ENCODE measurements at regions not wholly inside any gene's neighbourhood (a gene's known extent, or its start where the extent isn't known, plus 50 kb on each side); places are given as distances from the start of the nearest gene placed in this dataset.

GRCh38 chr18:79609841-79610281 is 69.7 kb upstream of the CTDP1 start:
- DNase-seq (ENCODE audit: low spot score) = no peak

DNA sequence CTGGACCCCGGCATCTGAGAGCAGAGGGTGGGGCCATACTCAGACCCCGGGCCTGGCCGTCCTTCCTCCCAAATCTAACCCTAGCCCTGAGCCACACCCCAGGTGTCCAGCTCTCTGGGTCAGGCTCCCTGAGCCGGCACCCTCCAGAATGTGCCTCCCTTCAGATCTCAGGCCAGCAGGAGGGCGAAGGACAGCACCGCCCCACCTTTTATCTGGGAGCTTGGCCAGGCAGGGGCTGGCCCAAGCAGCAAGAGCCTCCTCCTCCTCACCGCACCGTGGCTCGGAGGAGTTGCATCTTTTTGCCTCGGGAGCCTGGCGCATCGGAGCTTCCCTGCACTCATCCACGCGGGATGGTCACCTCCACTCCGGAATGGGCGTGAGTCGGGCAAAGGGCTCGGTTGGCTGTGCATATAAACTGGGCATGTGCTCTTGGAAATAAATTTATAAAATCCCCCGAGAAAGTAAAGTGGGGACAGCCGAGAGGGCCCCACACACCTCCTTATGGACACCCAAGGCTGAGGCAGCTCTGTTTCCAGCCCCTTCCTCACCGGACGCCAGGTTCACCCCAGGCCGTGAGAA is 69.1 kb upstream of the CTDP1 start:
- peak; percentile 12 for DNase-seq (ENCODE audit: low spot score)

- DNase-seq (ENCODE audit: low spot score) = peak; percentile 35
Observed at GRCh38 chr18:79611040-79611681, 68.4 kb upstream of the CTDP1 start.

DNA sequence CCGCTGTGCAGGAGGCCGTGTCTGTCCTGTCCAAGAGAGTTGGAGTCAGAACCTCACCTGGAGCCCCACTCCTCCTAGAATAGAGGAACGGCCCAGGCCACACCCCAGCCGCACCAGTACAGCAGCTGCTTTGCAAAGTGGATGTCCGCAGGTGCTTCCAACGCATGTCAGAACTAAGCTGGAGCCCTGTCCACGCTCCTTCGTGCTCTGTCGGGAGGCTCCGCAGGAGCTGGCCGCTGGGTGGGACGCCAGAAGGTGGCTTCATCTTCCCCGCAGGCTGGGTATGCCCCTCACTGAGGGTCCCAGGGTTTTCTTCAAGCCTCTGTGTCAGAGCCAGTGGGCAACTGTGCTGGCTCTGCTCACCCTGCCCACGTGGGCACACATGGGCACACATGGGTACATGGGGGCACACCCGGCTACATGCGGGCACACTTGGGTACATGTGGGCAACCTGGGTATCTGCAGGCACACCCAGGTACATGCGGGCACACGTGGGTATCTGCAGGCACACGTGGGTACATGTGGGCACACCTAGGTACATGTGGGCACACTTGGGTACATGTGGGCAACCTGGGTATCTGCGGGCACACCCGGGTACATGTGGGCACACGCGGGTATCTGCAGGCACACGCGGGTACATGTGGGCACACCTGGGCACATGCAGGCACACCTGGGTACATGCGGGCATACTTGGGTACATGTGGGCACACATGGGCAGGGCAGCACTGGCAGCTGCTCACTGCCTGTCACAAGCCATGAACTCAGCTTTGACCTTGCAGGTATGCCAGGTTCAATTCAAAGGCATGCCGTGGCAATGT is 67.1 kb upstream of the CTDP1 start:
- no peak for DNase-seq (ENCODE audit: low spot score)

DNA sequence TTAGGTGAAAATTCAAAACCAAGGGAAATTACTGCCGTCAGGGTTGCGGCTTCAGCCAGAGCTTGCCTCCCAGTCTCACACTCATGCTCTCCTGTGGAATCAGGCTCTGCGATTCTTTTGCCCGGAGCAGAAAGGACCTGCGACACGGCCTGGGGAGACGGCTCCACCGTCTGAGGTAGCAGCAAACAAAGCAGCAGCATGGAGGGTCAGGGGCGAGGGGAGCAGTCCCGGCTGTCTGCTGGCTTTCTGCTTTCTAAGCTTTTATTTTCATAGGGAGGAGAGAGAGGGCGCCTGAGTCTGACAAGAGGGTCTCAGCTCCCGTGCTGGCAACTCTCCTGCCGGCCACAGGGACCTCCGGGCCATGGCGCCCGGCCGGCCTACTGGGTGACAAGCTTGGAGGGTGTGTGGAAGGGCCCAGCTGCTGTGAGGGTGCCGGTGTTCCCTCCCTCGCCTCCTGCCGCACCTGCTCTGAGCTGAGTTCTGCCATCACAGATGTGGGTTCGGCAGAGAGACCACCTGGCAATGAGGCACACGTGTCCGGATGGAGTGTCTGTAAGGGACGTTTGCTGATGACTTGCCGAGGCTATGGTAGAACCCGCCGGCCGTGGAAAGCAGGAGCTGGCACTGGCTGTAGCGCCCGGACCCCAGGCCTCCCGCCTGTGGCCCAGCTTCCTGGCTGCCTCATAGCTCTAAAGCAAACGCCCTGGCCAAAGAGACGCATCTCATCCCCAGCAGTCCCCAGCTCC is 66.2 kb upstream of the CTDP1 start:
- no peak for DNase-seq (ENCODE audit: low spot score)

DNA sequence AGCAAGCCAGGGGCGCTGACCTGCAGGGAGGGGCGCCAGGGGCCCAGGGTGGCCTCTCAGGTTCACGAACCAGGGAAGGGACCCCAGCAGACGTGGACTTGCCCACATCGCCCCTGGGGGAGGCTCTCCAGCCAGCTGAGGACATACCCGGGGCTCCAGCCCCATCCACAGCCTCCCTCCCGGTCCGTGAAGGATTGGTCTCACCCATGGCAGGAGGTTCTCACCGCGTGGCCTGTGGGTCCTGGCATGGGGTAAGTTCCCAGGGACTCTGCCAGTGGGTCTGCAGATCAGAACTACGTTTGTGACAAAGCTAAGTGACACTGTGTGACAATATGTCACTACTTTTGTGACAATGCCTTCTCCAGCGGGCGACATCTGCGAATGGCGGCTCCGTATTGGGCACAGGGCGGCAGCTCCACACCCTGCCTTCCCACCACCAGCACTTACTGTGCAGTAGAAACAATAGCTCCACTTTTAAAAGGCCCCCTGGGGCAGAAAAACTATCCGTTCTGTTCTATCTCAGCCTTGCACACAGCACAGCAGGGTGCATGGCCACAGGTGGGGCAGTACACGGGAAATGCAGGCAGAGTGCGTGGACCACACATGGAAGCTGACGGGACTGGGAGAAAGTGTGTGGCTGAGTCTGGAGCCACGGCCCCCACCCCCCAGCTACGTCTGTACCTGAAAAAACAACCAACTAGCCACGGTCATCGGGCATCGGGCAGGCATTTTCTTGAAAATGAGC is 65.2 kb upstream of the CTDP1 start:
- no peak for DNase-seq (ENCODE audit: low spot score)

- DNase-seq (ENCODE audit: low spot score) = no peak
Observed at GRCh38 chr18:79615091-79615490, 64.5 kb upstream of the CTDP1 start.

GRCh38 chr18:79615586-79615985 is 64.0 kb upstream of the CTDP1 start:
- DNase-seq (ENCODE audit: low spot score) = no peak

- DNase-seq (ENCODE audit: low spot score) = no peak
Observed at GRCh38 chr18:79616651-79617510, 62.7 kb upstream of the CTDP1 start.

DNA sequence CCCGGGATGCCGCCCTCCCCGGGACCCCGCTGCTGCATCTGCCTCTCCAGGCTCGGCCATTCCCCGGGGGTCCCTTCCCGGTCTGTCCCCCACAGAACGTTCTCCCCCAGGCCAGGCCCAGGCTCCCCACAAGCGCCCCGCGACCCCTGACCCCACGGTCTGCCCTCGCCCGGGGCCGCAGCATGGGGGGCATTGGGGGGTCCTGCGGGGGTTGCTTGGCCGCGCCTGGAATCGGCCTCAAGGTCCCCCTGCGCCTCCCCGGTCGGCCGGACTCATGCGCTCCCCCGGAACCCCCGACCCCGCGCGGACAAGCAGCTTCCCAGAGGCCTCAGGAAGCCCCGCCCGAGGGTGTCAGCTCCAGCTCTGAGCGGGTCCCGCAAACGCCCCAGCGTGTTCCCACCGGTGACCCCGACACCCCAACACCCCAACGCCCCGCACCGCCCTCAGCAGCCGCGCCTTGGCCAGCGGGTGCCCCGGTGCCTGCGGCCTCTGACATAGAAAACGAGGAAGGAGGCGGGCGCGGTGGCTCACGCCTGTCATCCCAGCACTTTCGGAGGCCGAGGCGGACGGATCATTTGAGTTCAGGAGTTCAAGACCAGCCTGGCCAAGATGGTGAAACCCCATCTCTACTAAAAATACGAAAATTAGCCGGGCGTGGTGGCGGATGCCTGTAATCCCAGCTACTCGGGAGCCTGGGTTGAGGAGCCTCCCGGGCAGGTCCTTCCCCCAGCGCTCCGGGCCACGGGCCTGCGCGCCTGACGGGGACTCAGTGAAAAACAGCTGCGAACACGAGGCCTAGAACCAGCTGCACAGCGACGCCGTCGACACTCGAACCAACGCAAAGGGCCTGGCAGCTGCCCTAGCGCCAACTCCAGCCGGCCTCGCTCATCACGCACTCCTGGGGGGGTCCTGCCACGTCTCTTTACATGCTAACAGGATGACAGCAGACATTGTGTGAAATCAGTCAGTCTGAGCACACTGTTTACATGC is 61.8 kb upstream of the CTDP1 start:
- DNase-seq (ENCODE audit: low spot score) = no peak

DNA sequence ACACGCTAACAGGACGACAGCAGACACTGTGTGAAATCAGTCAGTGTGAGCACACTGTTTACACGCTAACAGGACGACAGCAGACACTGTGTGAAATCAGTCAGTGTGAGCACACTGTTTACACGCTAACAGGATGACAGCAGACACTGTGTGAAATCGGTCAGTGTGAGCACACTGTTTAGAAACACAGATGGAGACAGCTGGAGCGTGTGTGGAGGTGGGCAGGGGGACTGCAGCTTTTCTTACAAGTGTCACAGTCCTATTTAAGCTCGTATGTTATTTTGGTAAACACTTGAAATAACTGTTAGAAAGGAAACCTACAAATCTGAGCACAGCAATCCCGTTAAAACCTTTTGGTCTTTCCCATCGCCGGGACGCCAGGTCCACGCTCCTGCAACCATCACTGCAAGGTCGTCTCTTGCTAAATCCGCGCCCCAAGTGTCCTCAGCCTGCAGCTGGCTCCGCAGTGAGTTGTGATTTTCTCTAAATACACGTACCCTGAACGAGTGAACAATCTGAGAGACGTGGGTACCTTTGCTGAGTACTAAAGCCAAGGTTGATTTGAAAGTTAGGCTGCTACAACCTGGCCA is 58.9 kb upstream of the CTDP1 start:
- DNase-seq (ENCODE audit: low spot score) = no peak

GRCh38 chr18:79621501-79621900 is 58.1 kb upstream of the CTDP1 start:
- DNase-seq (ENCODE audit: low spot score) = no peak

DNA sequence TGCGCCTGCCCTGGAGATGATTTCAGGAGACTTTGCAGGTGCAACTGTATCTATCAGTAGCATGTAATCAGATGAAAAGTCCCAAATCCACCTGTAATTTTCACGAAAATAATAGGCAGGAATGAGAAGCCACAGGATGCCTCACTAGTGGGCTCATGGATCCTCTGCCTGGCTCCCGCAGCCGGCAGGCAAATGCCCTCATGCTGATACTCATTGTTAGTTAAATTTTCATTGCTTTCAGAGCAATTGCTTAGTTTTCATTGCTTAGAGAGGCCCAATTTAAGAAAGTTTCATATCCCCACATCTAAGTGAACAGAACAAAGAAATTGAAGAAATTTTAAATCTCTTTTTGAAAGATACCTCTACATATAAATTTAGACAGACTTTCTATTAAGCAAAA is 57.6 kb upstream of the CTDP1 start:
- no peak for DNase-seq (ENCODE audit: low spot score)

DNA sequence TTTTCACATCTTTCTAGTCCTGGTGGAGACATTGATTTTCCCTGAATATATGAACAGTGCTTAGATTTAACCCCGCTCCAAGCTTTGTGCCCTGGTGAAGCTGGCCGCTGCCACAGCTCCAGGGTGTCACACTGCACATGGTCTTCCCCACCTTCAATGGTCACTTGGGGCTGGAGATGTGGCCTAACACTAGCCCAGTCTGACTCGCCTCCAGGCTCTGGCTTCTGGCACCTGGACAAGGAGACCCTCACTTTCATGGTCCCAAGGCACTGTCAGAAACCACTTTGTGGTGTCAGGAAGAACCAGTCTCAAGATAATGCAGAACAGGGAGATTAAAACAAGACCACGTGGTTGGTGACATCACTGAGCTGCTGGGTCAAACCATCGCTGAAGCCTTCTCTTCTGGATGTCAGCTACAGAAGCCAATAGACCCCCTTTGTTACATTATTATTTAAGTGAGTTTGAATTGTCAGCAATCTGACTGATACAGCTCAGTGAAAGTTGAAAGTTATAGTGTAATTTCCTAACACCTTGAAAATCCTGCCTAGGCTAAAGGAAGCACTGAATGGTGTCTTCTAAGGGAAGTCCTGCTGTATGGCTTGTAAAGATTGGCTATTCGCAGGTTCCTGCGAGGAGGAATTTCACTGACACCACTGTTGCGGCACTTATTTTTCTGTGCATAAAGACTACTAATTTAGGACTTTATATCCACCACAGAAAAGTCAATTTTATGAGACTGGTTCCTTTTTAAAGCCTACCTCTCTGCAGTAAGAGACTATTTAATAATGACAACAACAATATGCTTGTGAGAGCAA is 55.0 kb upstream of the CTDP1 start:
- DNase-seq (ENCODE audit: low spot score) = no peak

DNA sequence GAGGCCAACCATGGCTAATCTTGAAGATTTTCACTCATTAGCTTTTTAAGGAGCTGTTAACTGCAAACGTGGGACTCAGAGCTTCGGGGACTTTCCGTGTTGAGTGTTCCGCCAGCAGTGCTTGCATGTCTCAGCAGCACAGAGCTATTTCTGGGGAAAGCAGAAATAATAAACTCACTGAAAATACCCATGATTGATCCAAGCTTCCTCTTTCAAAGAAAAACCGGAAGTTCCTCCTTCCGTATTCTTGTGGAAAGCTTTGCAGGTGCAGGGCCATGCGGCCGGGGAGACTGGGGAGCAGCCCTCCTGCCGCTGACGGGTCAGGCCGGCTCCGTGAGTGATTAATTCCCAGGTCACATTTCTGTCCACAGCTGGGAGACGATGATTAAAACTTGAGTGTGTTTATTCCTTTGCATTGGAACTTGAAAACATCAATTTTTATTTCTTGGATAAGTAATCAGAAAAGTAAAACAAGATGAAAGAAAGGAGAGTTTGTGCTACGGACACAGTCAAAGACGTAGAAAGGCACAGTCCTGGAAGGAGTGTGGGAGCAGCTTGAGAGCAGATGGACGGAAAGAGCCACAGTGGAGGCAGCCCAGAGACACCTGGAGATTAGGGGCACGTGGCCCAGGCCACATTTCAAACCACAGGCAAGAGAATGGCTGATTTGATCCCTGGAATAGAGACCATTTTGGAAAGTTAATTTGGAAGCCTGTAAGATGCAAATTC is 54.2 kb upstream of the CTDP1 start:
- DNase-seq (ENCODE audit: low spot score) = no peak

GRCh38 chr18:79625924-79626561 is 53.6 kb upstream of the CTDP1 start:
- DNase-seq (ENCODE audit: low spot score) = no peak

Measured in HT-29 (cell line).